Keratinocyte (primary cell): ENCODE measurements at regions not wholly inside any gene's neighbourhood (a gene's known extent, or its start where the extent isn't known, plus 50 kb on each side); places are given as distances from the start of the nearest gene placed in this dataset.

Experiments used
- DNase-seq: peaks from one replicate; pipeline ENCODE4 v3.0.0-alpha.2; 2011; ENCODE audit warnings: low read depth, missing footprints, low spot score
- FAIRE-seq: peaks from 2 replicates; lab custom pipeline; 2011; peaks lifted over from hg19 to GRCh38; lab: Jason Lieb, UNC
- H2AFZ ChIP-seq: 2 replicates; pipeline ENCODE4 v1.6.0; 2012; ENCODE audit warnings: low read length, control low read depth, inconsistent platforms; ENCODE audit not compliant: control insufficient read depth
- H3K27ac ChIP-seq: 2 replicates; pipeline ENCODE4 v1.5.1; 2011; ENCODE audit warnings: low read length; ENCODE audit not compliant: control insufficient read depth, insufficient read depth
- H3K27me3 ChIP-seq: 3 replicates; pipeline ENCODE4 v1.6.0; 2011; ENCODE audit warnings: low read length; ENCODE audit not compliant: control insufficient read depth, insufficient read depth; ENCODE audit errors: extremely low read depth
- H3K36me3 ChIP-seq, 2 experiments: 2 replicates in 1 of 2; 3 replicates in 1 of 2; pipeline ENCODE4 v1.5.1; 2011; ENCODE audit warnings: low read length in 2 of 2, mild to moderate bottlenecking in 1 of 2; ENCODE audit not compliant: control insufficient read depth in 2 of 2, insufficient read depth in 2 of 2; ENCODE audit errors: extremely low read depth in 1 of 2
- H3K4me1 ChIP-seq: 3 replicates; pipeline ENCODE4 v1.5.1; 2011; ENCODE audit warnings: low read length; ENCODE audit not compliant: control insufficient read depth, insufficient read depth; ENCODE audit errors: extremely low read depth
- H3K4me2 ChIP-seq: 3 replicates; pipeline ENCODE4 v1.6.0; 2011; ENCODE audit warnings: low read depth, low read length; ENCODE audit not compliant: control insufficient read depth, insufficient read depth; ENCODE audit errors: extremely low read depth
- H3K4me3 ChIP-seq, 3 experiments: fragments of 200-600 bp in 1 of 3; sonication (generic) in 1 of 3; 2 replicates in 2 of 3; 3 replicates in 1 of 3; pipeline ENCODE4 v1.5.1; 2011 to 2016; ENCODE audit warnings: low read length in 3 of 3, mild to moderate bottlenecking in 3 of 3, control low read depth in 2 of 3, inconsistent platforms in 1 of 3, low read depth in 1 of 3, mixed read lengths in 1 of 3, mixed run types in 1 of 3, moderate library complexity in 1 of 3; ENCODE audit not compliant: control insufficient read depth in 2 of 3, insufficient read depth in 2 of 3; ENCODE audit errors: extremely low read depth in 1 of 3
- H3K79me2 ChIP-seq: 2 replicates; pipeline ENCODE4 v1.6.0; 2012; ENCODE audit warnings: low read length; ENCODE audit not compliant: control insufficient read depth, insufficient read depth
- H3K9ac ChIP-seq: 3 replicates; pipeline ENCODE4 v1.6.0; 2011; ENCODE audit warnings: low read length; ENCODE audit not compliant: control insufficient read depth, insufficient read depth; ENCODE audit errors: extremely low read depth
- H3K9me1 ChIP-seq: 3 replicates; pipeline ENCODE4 v1.6.0; 2011; ENCODE audit warnings: low read length; ENCODE audit not compliant: control insufficient read depth, insufficient read depth; ENCODE audit errors: extremely low read depth
- H3K9me3 ChIP-seq: 2 replicates; pipeline ENCODE4 v1.5.1; 2012; ENCODE audit warnings: low read depth, low read length; ENCODE audit not compliant: control insufficient read depth
- H4K20me1 ChIP-seq: 3 replicates; pipeline ENCODE4 v1.6.0; 2011; ENCODE audit warnings: low read length; ENCODE audit not compliant: control insufficient read depth, insufficient read depth; ENCODE audit errors: extremely low read depth
- CTCF ChIP-seq, 3 experiments: IDR thresholded peaks in 1 of 3; conservative IDR thresholded peaks in 1 of 3; optimal IDR thresholded peaks in 1 of 3; 2 replicates in 2 of 3; 3 replicates in 1 of 3; pipeline versions ENCODE3 to v1.5.1; 2011; ENCODE audit warnings: low read length in 3 of 3, mild to moderate bottlenecking in 3 of 3, moderate library complexity in 2 of 3, control low read depth in 1 of 3, inconsistent platforms in 1 of 3; ENCODE audit not compliant: insufficient read depth in 2 of 3; ENCODE audit errors: extremely low read depth in 1 of 3
- EZH2 ChIP-seq: IDR thresholded peaks from one replicate; pipeline ENCODE4 v1.6.1; 2012; ENCODE audit warnings: inconsistent platforms, mild to moderate bottlenecking, low read length, moderate library complexity
- dilution Hi-C: fragments of 300-500 bp; cut with MboI; formaldehyde crosslinking; loops from one replicate; pipeline ENCODE4 v1.7.0; 2020; ENCODE audit warnings: low sequenced_read_pairs; ENCODE audit not compliant: extremely low pct_ligation_motif_present

- no peaks in the 10 kb centered on the region for H3K27me3 ChIP-seq
- DNase-seq (no peak), FAIRE-seq (no peak)
- H4K20me1 ChIP-seq = no peaks in the 10 kb centered on the region
- H3K4me2 ChIP-seq = no peak overlapping the region
- peaks cover 11% of the 10 kb centered on the region for H3K4me1 ChIP-seq
- H3K4me3 ChIP-seq = no peak overlapping the region
- dilution Hi-C loops = no loop called here
- H3K9me3 ChIP-seq = no peaks in the 10 kb centered on the region
- H3K27ac ChIP-seq = no peak overlapping the region
- H3K9me1 ChIP-seq = no peaks in the 10 kb centered on the region
- no peaks in the 10 kb centered on the region for H3K36me3 ChIP-seq
- TF ChIP-seq CTCF (optimal IDR thresholded peaks at IDR 0.05 in 1 of 3, IDR thresholded peaks at IDR 0.05 in 1 of 3, conservative IDR thresholded peaks at IDR 0.05 in 1 of 3; ENCODE audit: extremely low read depth in 1 of 3, insufficient read depth in 2 of 3, low read length in 3 of 3) (peak in 1 of 3 experiments; percentile 2), EZH2 (no peak)
- H3K79me2 ChIP-seq = no peaks in the 10 kb centered on the region
- no peak overlapping the region for H3K9ac ChIP-seq
- H2AFZ ChIP-seq = no peak overlapping the region
These were observed 235.3 kb upstream of the PLXNA2 start for GRCh38 chr1:208479435-208479834.

- FAIRE-seq (no peak), DNase-seq (no peak)
- H3K4me2 ChIP-seq = no peak overlapping the region
- no peaks in the 10 kb centered on the region for H3K79me2 ChIP-seq
- no peak overlapping the region for H3K27ac ChIP-seq
- H3K9me3 ChIP-seq = no peaks in the 10 kb centered on the region
- no peaks in the 10 kb centered on the region for H3K27me3 ChIP-seq
- TF ChIP-seq CTCF (optimal IDR thresholded peaks at IDR 0.05 in 1 of 3, IDR thresholded peaks at IDR 0.05 in 1 of 3, conservative IDR thresholded peaks at IDR 0.05 in 1 of 3; ENCODE audit: extremely low read depth in 1 of 3, insufficient read depth in 2 of 3, low read length in 3 of 3) = no peak
- TF ChIP-seq EZH2 = no peak
- H3K36me3 ChIP-seq = no peaks in the 10 kb centered on the region
- no peak overlapping the region for H3K9ac ChIP-seq
- H3K4me3 ChIP-seq = no peak overlapping the region
- dilution Hi-C loops = no loop called here
- H3K4me1 ChIP-seq = no peaks in the 10 kb centered on the region
- H3K9me1 ChIP-seq = no peaks in the 10 kb centered on the region
- no peak overlapping the region for H2AFZ ChIP-seq
- no peaks in the 10 kb centered on the region for H4K20me1 ChIP-seq
These were observed 241.3 kb upstream of the PLXNA2 start for GRCh38 chr1:208485512-208485911.
